Trophoblast cell (in vitro differentiated cells and primary cell): ENCODE measurements at regions not wholly inside any gene's neighbourhood (a gene's known extent, or its start where the extent isn't known, plus 50 kb on each side); places are given as distances from the start of the nearest gene placed in this dataset.

ENCODE experiments used
- DNase-seq, 2 donors: peaks; one replicate each; pipeline ENCODE4 v3.0.0-alpha.2; 2016
- H2AFZ ChIP-seq: 2 replicates; pipeline ENCODE4 v1.6.1; 2013; ENCODE audit warnings: low read length, moderate library complexity, mild to moderate bottlenecking; ENCODE audit not compliant: insufficient read depth, poor library complexity
- H2AK5ac ChIP-seq: 2 replicates; pipeline ENCODE4 v1.6.1; 2013; ENCODE audit warnings: mild to moderate bottlenecking, low read length
- H2BK120ac ChIP-seq: 2 replicates; pipeline ENCODE4 v1.6.1; 2013; ENCODE audit warnings: low read length, mild to moderate bottlenecking, moderate library complexity; ENCODE audit not compliant: insufficient read depth, poor library complexity
- H2BK12ac ChIP-seq: 2 replicates; pipeline ENCODE4 v1.6.1; 2013; ENCODE audit warnings: mild to moderate bottlenecking, low read length, moderate library complexity
- H2BK5ac ChIP-seq: 2 replicates; pipeline ENCODE4 v1.6.1; 2013; ENCODE audit warnings: low read length, low read depth, moderate library complexity, mild to moderate bottlenecking; ENCODE audit not compliant: poor library complexity
- H3K14ac ChIP-seq: 2 replicates; pipeline ENCODE4 v1.6.1; 2013; ENCODE audit warnings: mild to moderate bottlenecking, low read length
- H3K18ac ChIP-seq: 2 replicates; pipeline ENCODE4 v1.6.1; 2013; ENCODE audit warnings: mild to moderate bottlenecking, low read length
- H3K23ac ChIP-seq: 2 replicates; pipeline ENCODE4 v1.6.1; 2013; ENCODE audit warnings: low read length
- H3K27ac ChIP-seq: 2 replicates; pipeline ENCODE4 v1.5.1; 2013; ENCODE audit warnings: low read depth, mild to moderate bottlenecking, inconsistent platforms, low read length, moderate library complexity
- H3K27me3 ChIP-seq: 2 replicates; pipeline ENCODE4 v1.6.1; 2013; ENCODE audit warnings: inconsistent platforms, mild to moderate bottlenecking, low read length, moderate library complexity; ENCODE audit not compliant: insufficient read depth
- H3K36me3 ChIP-seq, 2 experiments: 1 replicate in 1 of 2; 2 replicates in 1 of 2; pipeline ENCODE4 v1.6.1; 2013; ENCODE audit warnings: low read length in 2 of 2, mild to moderate bottlenecking in 2 of 2, moderate library complexity in 1 of 2; ENCODE audit not compliant: insufficient read depth in 2 of 2, control insufficient read depth in 1 of 2
- H3K4ac ChIP-seq: 2 replicates; pipeline ENCODE4 v1.6.1; 2013; ENCODE audit warnings: low read depth, mild to moderate bottlenecking, low read length, moderate library complexity
- H3K4me1 ChIP-seq, 2 experiments: 1 replicate in 1 of 2; 2 replicates in 1 of 2; pipeline ENCODE4 v1.6.1; 2013; ENCODE audit warnings: low read length in 2 of 2, mild to moderate bottlenecking in 2 of 2, moderate library complexity in 1 of 2; ENCODE audit not compliant: insufficient read depth in 2 of 2, control insufficient read depth in 1 of 2
- H3K4me2 ChIP-seq: 2 replicates; pipeline ENCODE4 v1.6.1; 2013; ENCODE audit warnings: inconsistent platforms, mild to moderate bottlenecking, low read length, moderate library complexity
- H3K4me3 ChIP-seq: 2 replicates; pipeline ENCODE4 v1.5.1; 2013; ENCODE audit warnings: mild to moderate bottlenecking, low read depth, low read length, inconsistent platforms
- H3K79me1 ChIP-seq: one replicate; pipeline ENCODE4 v1.6.1; 2013; ENCODE audit warnings: low read length
- H3K79me2 ChIP-seq: 2 replicates; pipeline ENCODE4 v1.6.1; 2013; ENCODE audit warnings: low read length, mild to moderate bottlenecking; ENCODE audit not compliant: control insufficient read depth, insufficient read depth, poor library complexity
- H3K9ac ChIP-seq: 2 replicates; pipeline ENCODE4 v1.6.1; 2013; ENCODE audit warnings: mild to moderate bottlenecking, low read length
- H3K9me3 ChIP-seq: 2 replicates; pipeline ENCODE4 v1.6.1; 2013; ENCODE audit warnings: low read depth, mild to moderate bottlenecking, control low read depth, inconsistent platforms, low read length; ENCODE audit not compliant: insufficient read depth
- H4K12ac ChIP-seq: 2 replicates; pipeline ENCODE4 v1.6.1; 2013; ENCODE audit warnings: low read depth, mild to moderate bottlenecking, low read length, moderate library complexity
- H4K8ac ChIP-seq: 2 replicates; pipeline ENCODE4 v1.6.1; 2013; ENCODE audit warnings: low read depth, mild to moderate bottlenecking, low read length, moderate library complexity
- H4K91ac ChIP-seq: one replicate; pipeline ENCODE4 v1.6.1; 2013; ENCODE audit warnings: low read depth, mild to moderate bottlenecking, low read length, moderate library complexity
- WGBS: extraction: QIAGEN DNeasy Blood & Tissue Kit; methylation state at CpG from one replicate; pipeline ENCODE4 v1.1.7; 2013; ENCODE audit warnings: missing lambda C conversion rate; ENCODE audit not compliant: insufficient read length, insufficient coverage; ENCODE audit errors: extremely low coverage; 5-methylcytosine and 5-hydroxymethylcytosine counted together

GRCh38 chr18:76205906-76206305 lies 289.1 kb downstream of the ZNF516 start:
- no peak overlapping the region for H4K12ac ChIP-seq
- no peak overlapping the region for H2BK12ac ChIP-seq
- no peaks in the 10 kb centered on the region for H3K4me1 ChIP-seq
- H3K18ac ChIP-seq: no peak overlapping the region
- no CpG with 5 or more reads among the region's 7 CpGs for WGBS
- H3K23ac ChIP-seq: no peak overlapping the region
- no peaks in the 10 kb centered on the region for H3K9me3 ChIP-seq
- DNase-seq: no peak
- H2AK5ac ChIP-seq: no peak overlapping the region
- no peaks in the 10 kb centered on the region for H3K36me3 ChIP-seq
- H4K91ac ChIP-seq: no peak overlapping the region
- no peak overlapping the region for H3K14ac ChIP-seq
- no peaks in the 10 kb centered on the region for H3K79me1 ChIP-seq
- no peak overlapping the region for H3K27ac ChIP-seq
- H2AFZ ChIP-seq: no peak overlapping the region
- H3K27me3 ChIP-seq: no peaks in the 10 kb centered on the region
- H2BK120ac ChIP-seq: no peak overlapping the region
- H3K9ac ChIP-seq: no peak overlapping the region
- no peak overlapping the region for H3K4me2 ChIP-seq
- H4K8ac ChIP-seq: no peak overlapping the region
- no peaks in the 10 kb centered on the region for H3K79me2 ChIP-seq
- H2BK5ac ChIP-seq: no peak overlapping the region
- no peak overlapping the region for H3K4ac ChIP-seq
- no peak overlapping the region for H3K4me3 ChIP-seq

- no peak overlapping the region for H4K8ac ChIP-seq
- H4K12ac ChIP-seq: no peak overlapping the region
- no peak overlapping the region for H2AK5ac ChIP-seq
- no peak overlapping the region for H2AFZ ChIP-seq
- H3K4ac ChIP-seq: no peak overlapping the region
- H3K4me1 ChIP-seq: no peaks in the 10 kb centered on the region
- no peak overlapping the region for H2BK12ac ChIP-seq
- H3K27me3 ChIP-seq: no peaks in the 10 kb centered on the region
- no peak overlapping the region for H3K4me3 ChIP-seq
- WGBS: 100% methylated on average over 1 of the region's 6 CpGs
- no peak overlapping the region for H2BK120ac ChIP-seq
- no peak overlapping the region for H3K4me2 ChIP-seq
- no peak overlapping the region for H2BK5ac ChIP-seq
- H4K91ac ChIP-seq: no peak overlapping the region
- H3K27ac ChIP-seq: no peak overlapping the region
- no peaks in the 10 kb centered on the region for H3K79me1 ChIP-seq
- H3K9ac ChIP-seq: no peak overlapping the region
- H3K79me2 ChIP-seq: no peaks in the 10 kb centered on the region
- H3K23ac ChIP-seq: no peak overlapping the region
- no peak for DNase-seq
- H3K9me3 ChIP-seq: no peaks in the 10 kb centered on the region
- H3K14ac ChIP-seq: no peak overlapping the region
- no peaks in the 10 kb centered on the region for H3K36me3 ChIP-seq
- no peak overlapping the region for H3K18ac ChIP-seq
These were observed 291.5 kb downstream of the ZNF516 start for GRCh38 chr18:76203552-76203951.

- no peak overlapping the region for H3K23ac ChIP-seq
- H3K9me3 ChIP-seq: no peaks in the 10 kb centered on the region
- no peak overlapping the region for H2BK5ac ChIP-seq
- H2AFZ ChIP-seq: no peak overlapping the region
- H3K27ac ChIP-seq: no peak overlapping the region
- no peaks in the 10 kb centered on the region for H3K79me2 ChIP-seq
- H3K36me3 ChIP-seq: no peaks in the 10 kb centered on the region
- H3K14ac ChIP-seq: no peak overlapping the region
- no peak overlapping the region for H3K4me3 ChIP-seq
- H4K91ac ChIP-seq: no peak overlapping the region
- no peak overlapping the region for H4K8ac ChIP-seq
- no peak overlapping the region for H2AK5ac ChIP-seq
- no peak overlapping the region for H4K12ac ChIP-seq
- H3K18ac ChIP-seq: no peak overlapping the region
- H2BK12ac ChIP-seq: no peak overlapping the region
- H2BK120ac ChIP-seq: no peak overlapping the region
- H3K27me3 ChIP-seq: no peaks in the 10 kb centered on the region
- no CpG with 5 or more reads among the region's 2 CpGs for WGBS
- H3K79me1 ChIP-seq: no peaks in the 10 kb centered on the region
- no peak overlapping the region for H3K4me2 ChIP-seq
- no peaks in the 10 kb centered on the region for H3K4me1 ChIP-seq
- DNase-seq: no peak
- no peak overlapping the region for H3K4ac ChIP-seq
- no peak overlapping the region for H3K9ac ChIP-seq
These were observed 292.7 kb downstream of the ZNF516 start for GRCh38 chr18:76202322-76202721.

- no peak overlapping the region for H4K91ac ChIP-seq
- H2BK12ac ChIP-seq: no peak overlapping the region
- no peak overlapping the region for H3K23ac ChIP-seq
- no peak for DNase-seq
- H2AFZ ChIP-seq: no peak overlapping the region
- peaks cover 3% of the 10 kb centered on the region for H3K9me3 ChIP-seq
- H3K4me2 ChIP-seq: no peak overlapping the region
- H3K27me3 ChIP-seq: no peaks in the 10 kb centered on the region
- H3K79me2 ChIP-seq: no peaks in the 10 kb centered on the region
- no peak overlapping the region for H3K9ac ChIP-seq
- no peak overlapping the region for H3K14ac ChIP-seq
- H3K36me3 ChIP-seq: no peaks in the 10 kb centered on the region
- no peak overlapping the region for H2BK120ac ChIP-seq
- H4K12ac ChIP-seq: no peak overlapping the region
- no peak overlapping the region for H3K18ac ChIP-seq
- WGBS: no CpG with 5 or more reads among the region's 1 CpG
- no peak overlapping the region for H3K4ac ChIP-seq
- no peak overlapping the region for H3K4me3 ChIP-seq
- no peaks in the 10 kb centered on the region for H3K79me1 ChIP-seq
- no peak overlapping the region for H2AK5ac ChIP-seq
- no peak overlapping the region for H4K8ac ChIP-seq
- no peak overlapping the region for H3K27ac ChIP-seq
- no peak overlapping the region for H2BK5ac ChIP-seq
- no peaks in the 10 kb centered on the region for H3K4me1 ChIP-seq
These were observed 299.4 kb downstream of the ZNF516 start for GRCh38 chr18:76195601-76196000.
